PC-9 (cell line): ENCODE measurements at regions not wholly inside any gene's neighbourhood (a gene's known extent, or its start where the extent isn't known, plus 50 kb on each side); places are given as distances from the start of the nearest gene placed in this dataset.

ENCODE experiments used
- EZH2 ChIP-seq: fragments of 200-600 bp; sonication (generic); IDR thresholded peaks from 2 replicates; pipeline ENCODE4 v1.8.0; 2017; ENCODE audit warnings: antibody characterized with exemption, low read depth
- TF ChIP-seq, protein P1 (sequence below): fragments of 200-600 bp; sonication (generic); conservative IDR thresholded peaks from 2 replicates; pipeline ENCODE4 v1.6.1; 2017; ENCODE audit warnings: mixed run types, antibody characterized with exemption, mild to moderate bottlenecking, moderate library complexity

DNA sequence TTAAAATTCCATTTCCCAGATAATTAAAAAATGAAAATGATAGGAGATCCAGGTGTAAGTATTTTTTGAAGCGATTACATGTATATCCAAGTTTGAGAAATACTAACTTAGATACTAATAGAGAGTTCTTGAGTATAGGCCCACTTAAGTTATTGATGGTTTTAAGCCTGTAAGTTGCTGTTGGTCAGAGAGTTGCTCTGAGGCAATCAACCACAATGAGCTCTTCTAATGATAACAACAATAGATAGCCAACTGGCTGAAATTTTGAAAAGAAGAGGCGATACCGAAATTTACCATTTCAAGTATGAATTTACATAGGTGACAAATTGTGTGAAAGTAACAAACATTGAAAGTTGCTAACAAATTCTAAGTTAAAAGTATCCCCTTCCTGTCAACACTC is 209.5 kb downstream of the MANEA start:
- TF ChIP-seq, protein P1, sequence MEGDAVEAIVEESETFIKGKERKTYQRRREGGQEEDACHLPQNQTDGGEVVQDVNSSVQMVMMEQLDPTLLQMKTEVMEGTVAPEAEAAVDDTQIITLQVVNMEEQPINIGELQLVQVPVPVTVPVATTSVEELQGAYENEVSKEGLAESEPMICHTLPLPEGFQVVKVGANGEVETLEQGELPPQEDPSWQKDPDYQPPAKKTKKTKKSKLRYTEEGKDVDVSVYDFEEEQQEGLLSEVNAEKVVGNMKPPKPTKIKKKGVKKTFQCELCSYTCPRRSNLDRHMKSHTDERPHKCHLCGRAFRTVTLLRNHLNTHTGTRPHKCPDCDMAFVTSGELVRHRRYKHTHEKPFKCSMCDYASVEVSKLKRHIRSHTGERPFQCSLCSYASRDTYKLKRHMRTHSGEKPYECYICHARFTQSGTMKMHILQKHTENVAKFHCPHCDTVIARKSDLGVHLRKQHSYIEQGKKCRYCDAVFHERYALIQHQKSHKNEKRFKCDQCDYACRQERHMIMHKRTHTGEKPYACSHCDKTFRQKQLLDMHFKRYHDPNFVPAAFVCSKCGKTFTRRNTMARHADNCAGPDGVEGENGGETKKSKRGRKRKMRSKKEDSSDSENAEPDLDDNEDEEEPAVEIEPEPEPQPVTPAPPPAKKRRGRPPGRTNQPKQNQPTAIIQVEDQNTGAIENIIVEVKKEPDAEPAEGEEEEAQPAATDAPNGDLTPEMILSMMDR, result no peak
- no peak for TF ChIP-seq EZH2
